Rectal smooth muscle tissue (tissue), 1 donor: ENCODE measurements at regions not wholly inside any gene's neighbourhood (a gene's known extent, or its start where the extent isn't known, plus 50 kb on each side); places are given as distances from the start of the nearest gene placed in this dataset.

Experiments used
- H3K27ac ChIP-seq: one replicate; pipeline ENCODE4 v1.7.0; 2013; ENCODE audit warnings: low read depth, low read length, inconsistent platforms
- H3K27me3 ChIP-seq: one replicate; pipeline ENCODE4 v1.7.0; 2013; ENCODE audit warnings: low read length; ENCODE audit not compliant: control insufficient read depth, insufficient read depth
- H3K36me3 ChIP-seq: one replicate; pipeline ENCODE4 v1.7.0; 2013; ENCODE audit warnings: low read length; ENCODE audit not compliant: control insufficient read depth, insufficient read depth
- H3K4me1 ChIP-seq: one replicate; pipeline ENCODE4 v1.7.0; 2013; ENCODE audit warnings: low read length; ENCODE audit not compliant: control insufficient read depth, insufficient read depth
- H3K4me3 ChIP-seq: one replicate; pipeline ENCODE4 v1.7.0; 2013; ENCODE audit warnings: low read length
- H3K9ac ChIP-seq: one replicate; pipeline ENCODE4 v1.7.0; 2013; ENCODE audit warnings: low read length

DNA sequence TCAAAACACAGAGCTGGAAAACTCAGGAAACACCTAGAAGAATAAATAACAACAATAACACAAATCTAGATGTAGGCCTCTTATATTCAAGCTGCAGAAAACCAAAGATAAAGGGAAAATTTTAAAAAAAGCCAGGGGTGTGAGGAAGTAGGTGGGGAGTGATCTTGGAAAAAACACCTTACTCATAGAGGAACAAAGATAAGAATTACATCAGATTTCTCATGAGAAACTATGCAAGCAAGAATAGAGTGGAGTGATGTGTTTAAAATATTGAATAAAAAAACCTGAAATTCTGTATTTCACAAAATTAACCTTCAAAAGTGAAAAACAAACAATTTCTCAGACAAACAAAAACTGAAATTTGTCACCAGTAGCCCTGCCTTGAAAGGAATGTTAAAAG lies 265.5 kb upstream of the RGS18 start:
- H3K4me1 ChIP-seq = no peaks in the 10 kb centered on the region
- no peak overlapping the region for H3K4me3 ChIP-seq
- H3K36me3 ChIP-seq = no peaks in the 10 kb centered on the region

GRCh38 chr1:191895049-191895448 lies 263.2 kb upstream of the RGS18 start:
- H3K9ac ChIP-seq = no peak overlapping the region
- no peaks in the 10 kb centered on the region for H3K36me3 ChIP-seq
- H3K4me3 ChIP-seq = no peak overlapping the region
- H3K4me1 ChIP-seq = no peaks in the 10 kb centered on the region
- H3K27me3 ChIP-seq = no peaks in the 10 kb centered on the region
- no peak overlapping the region for H3K27ac ChIP-seq

More for the DNA sequence above, 265.5 kb upstream of the RGS18 start:
- no peaks in the 10 kb centered on the region for H3K27me3 ChIP-seq
- no peak overlapping the region for H3K9ac ChIP-seq
- H3K27ac ChIP-seq = no peak overlapping the region

DNA sequence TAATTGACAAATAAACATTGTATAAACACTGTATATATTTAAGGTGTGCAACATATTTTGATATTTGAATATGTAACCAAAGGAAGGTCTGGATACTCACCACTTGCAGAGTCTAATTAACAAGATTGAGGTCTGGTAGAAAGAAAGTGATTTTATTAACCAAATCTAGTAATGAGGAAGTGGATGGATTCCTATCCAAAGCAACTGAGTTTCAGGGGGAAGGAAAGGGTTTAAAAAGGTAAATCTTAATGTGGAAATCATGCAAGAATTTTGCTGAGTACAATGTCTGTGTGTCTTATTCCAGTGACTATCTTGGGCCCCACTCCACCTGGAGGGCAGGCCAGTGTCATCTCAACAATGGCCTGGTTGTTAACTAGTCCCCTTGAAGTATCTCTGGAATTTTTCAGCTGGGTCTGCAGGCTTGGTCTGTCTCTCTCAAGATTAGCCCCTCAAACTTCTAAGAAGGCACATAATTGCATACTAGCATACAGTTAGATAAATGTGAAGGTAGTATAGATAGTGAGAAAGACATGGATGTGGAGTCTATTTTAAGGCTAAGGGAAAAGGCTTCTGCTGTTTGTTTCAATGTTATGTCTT lies 262.7 kb upstream of the RGS18 start:
- no peak overlapping the region for H3K4me3 ChIP-seq
- H3K27me3 ChIP-seq = no peaks in the 10 kb centered on the region

GRCh38 chr1:191897134-191897533 lies 261.1 kb upstream of the RGS18 start:
- Histone ChIP-seq H3K36me3 (no peaks in the 10 kb centered on the region), H3K27ac (no peak overlapping the region), H3K4me1 (no peaks in the 10 kb centered on the region), H3K9ac (no peak overlapping the region), H3K4me3 (no peak overlapping the region), H3K27me3 (no peaks in the 10 kb centered on the region)

More for the DNA sequence above, 262.7 kb upstream of the RGS18 start:
- no peak overlapping the region for H3K9ac ChIP-seq
- no peaks in the 10 kb centered on the region for H3K36me3 ChIP-seq
- no peaks in the 10 kb centered on the region for H3K4me1 ChIP-seq
- no peak overlapping the region for H3K27ac ChIP-seq

GRCh38 chr1:191901651-191902050 lies 256.6 kb upstream of the RGS18 start:
- H3K4me1 ChIP-seq = no peaks in the 10 kb centered on the region
- no peaks in the 10 kb centered on the region for H3K36me3 ChIP-seq
- H3K27ac ChIP-seq = no peak overlapping the region
- no peak overlapping the region for H3K9ac ChIP-seq
- H3K4me3 ChIP-seq = no peak overlapping the region
- no peaks in the 10 kb centered on the region for H3K27me3 ChIP-seq

- H3K9ac ChIP-seq = no peak overlapping the region
- H3K27ac ChIP-seq = no peak overlapping the region
- H3K36me3 ChIP-seq = no peaks in the 10 kb centered on the region
- no peak overlapping the region for H3K4me3 ChIP-seq
- no peaks in the 10 kb centered on the region for H3K4me1 ChIP-seq
- H3K27me3 ChIP-seq = no peaks in the 10 kb centered on the region
These were observed 253.3 kb upstream of the RGS18 start for GRCh38 chr1:191904991-191905390.

GRCh38 chr1:191905781-191906180 lies 252.5 kb upstream of the RGS18 start:
- H3K4me3 ChIP-seq = no peak overlapping the region

GRCh38 chr1:191907121-191907520 lies 251.1 kb upstream of the RGS18 start:
- no peaks in the 10 kb centered on the region for H3K4me1 ChIP-seq
- no peaks in the 10 kb centered on the region for H3K36me3 ChIP-seq
- H3K4me3 ChIP-seq = no peak overlapping the region
- no peak overlapping the region for H3K9ac ChIP-seq
- H3K27ac ChIP-seq = no peak overlapping the region
- no peaks in the 10 kb centered on the region for H3K27me3 ChIP-seq

More at GRCh38 chr1:191905781-191906180, 252.5 kb upstream of the RGS18 start:
- Histone ChIP-seq H3K27ac (no peak overlapping the region), H3K36me3 (no peaks in the 10 kb centered on the region), H3K9ac (no peak overlapping the region), H3K4me1 (no peaks in the 10 kb centered on the region), H3K27me3 (no peaks in the 10 kb centered on the region)

DNA sequence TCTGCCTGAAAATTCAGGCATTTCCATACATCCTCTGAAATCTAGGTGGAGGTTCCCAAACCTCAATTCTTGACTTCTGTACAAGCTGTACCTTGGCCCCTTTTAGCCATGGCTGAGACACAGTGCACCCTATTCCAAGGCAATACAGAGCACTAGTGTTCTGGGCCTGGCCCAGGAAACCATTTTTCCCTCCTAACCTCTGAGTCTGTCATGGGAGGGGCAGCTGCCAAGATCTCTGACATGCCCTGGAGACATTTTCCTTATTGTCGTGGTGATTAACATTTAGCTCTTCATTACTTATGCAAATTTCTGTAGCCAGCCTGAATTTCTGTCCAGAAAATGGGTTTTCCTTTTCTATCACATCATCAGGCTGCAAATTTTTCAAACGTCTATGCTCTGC lies 248.0 kb upstream of the RGS18 start:
- no peak overlapping the region for H3K9ac ChIP-seq
- no peak overlapping the region for H3K4me3 ChIP-seq
- no peaks in the 10 kb centered on the region for H3K27me3 ChIP-seq
- H3K4me1 ChIP-seq = no peaks in the 10 kb centered on the region
- no peaks in the 10 kb centered on the region for H3K36me3 ChIP-seq
- no peak overlapping the region for H3K27ac ChIP-seq

GRCh38 chr1:191912517-191912916 lies 245.7 kb upstream of the RGS18 start:
- H3K4me3 ChIP-seq = no peak overlapping the region
- no peaks in the 10 kb centered on the region for H3K27me3 ChIP-seq
- no peak overlapping the region for H3K27ac ChIP-seq
- no peak overlapping the region for H3K9ac ChIP-seq
- no peaks in the 10 kb centered on the region for H3K36me3 ChIP-seq
- H3K4me1 ChIP-seq = no peaks in the 10 kb centered on the region

GRCh38 chr1:191913260-191913977 lies 244.8 kb upstream of the RGS18 start:
- H3K27ac ChIP-seq = no peak overlapping the region
- no peaks in the 10 kb centered on the region for H3K27me3 ChIP-seq
- no peak overlapping the region for H3K9ac ChIP-seq
- H3K36me3 ChIP-seq = no peaks in the 10 kb centered on the region
- no peaks in the 10 kb centered on the region for H3K4me1 ChIP-seq
- H3K4me3 ChIP-seq = no peak overlapping the region

DNA sequence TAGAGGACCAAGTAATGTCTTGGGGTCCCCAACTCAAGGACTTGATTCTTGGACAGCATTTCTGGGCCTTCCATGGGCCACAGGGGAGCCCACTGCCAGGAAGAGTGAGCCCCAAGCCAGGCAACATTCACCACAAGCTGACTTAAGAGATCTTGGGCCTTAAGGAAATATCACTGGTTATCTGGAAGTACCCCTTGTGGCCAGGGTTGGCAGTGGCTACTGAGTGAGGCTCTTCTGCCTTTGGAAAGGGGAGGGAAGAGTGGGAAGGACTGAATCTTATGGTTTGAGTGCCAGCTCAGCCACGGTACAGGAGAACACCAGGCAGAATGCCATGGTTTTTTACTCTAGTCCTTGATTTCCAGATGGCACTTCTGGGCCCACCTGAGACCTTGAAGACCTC lies 228.9 kb upstream of the RGS18 start:
- H3K27me3 ChIP-seq = no peaks in the 10 kb centered on the region
- H3K4me3 ChIP-seq = no peak overlapping the region

DNA sequence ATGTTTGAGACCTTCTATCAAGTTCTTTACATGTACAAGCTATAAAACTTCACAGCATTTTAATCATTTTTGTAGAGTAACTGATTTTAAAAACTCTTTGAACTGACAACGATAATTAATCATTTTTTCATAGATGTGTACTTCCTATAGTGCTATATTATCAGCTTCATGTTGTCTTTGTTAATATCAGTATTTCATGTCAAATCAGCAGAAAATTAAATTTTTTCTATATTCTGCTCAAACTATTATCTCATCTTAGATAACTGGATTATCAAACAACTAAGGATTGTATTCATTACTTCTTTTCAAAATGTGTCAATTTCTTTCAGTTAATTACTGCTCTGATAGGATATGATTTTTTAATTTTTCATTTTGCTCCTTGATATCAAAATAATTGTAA lies 214.6 kb upstream of the RGS18 start:
- H3K27me3 ChIP-seq = no peaks in the 10 kb centered on the region
- no peaks in the 10 kb centered on the region for H3K36me3 ChIP-seq
- no peaks in the 10 kb centered on the region for H3K4me1 ChIP-seq
- H3K9ac ChIP-seq = no peak overlapping the region
- no peak overlapping the region for H3K4me3 ChIP-seq
- no peak overlapping the region for H3K27ac ChIP-seq

More for the DNA sequence above, 228.9 kb upstream of the RGS18 start:
- no peaks in the 10 kb centered on the region for H3K4me1 ChIP-seq
- no peak overlapping the region for H3K9ac ChIP-seq
- H3K36me3 ChIP-seq = no peaks in the 10 kb centered on the region
- no peak overlapping the region for H3K27ac ChIP-seq
